ENCODE measurements at regions not wholly inside any gene's neighbourhood (a gene's known extent, or its start where the extent isn't known, plus 50 kb on each side); places are given as distances from the start of the nearest gene placed in this dataset.
"Not testable (repeated sequence)": the region's sequence is repeated elsewhere in the genome, so short reads cannot be mapped to it uniquely, and the experiment has no call there.

DNA sequence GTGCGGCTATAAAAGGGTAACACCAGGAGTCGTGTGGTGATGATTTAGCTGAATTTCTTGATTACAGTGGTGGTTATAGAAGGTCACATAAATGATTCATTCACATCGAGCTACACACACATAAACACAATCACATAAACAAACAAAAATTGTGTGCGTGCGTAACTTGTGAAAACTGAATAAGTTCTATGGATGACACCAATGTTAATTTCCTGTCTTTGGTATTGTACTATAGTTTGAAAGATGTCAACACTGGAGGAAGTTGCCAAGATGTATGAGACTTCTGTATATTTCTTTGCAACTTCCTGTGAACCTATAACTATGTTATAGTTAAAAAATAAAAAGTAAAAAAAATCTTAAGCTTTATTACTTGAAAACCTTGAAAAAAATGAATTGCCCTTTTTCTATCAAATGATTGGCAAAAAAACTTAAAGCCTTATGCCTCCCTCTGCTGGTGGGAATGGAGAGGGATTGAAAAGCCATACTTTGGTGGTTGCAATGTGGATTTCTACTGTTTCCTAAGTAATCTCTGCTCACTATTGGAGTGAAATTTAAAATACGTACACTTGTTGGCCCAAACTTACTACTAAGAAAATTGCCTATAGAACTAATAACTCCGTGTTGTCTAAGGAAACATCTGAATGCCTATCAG lies 227.7 kb downstream of the RPIA start:
- Histone ChIP-seq H3K27me3 (replicated peaks; ENCODE audit: control insufficient read depth, insufficient read depth, low read length) (no peaks in the 10 kb centered on the region), H3K36me3 (ENCODE audit: control insufficient read depth, insufficient read depth, low read length) (no peaks in the 10 kb centered on the region), H3K4me3 (replicated peaks; ENCODE audit: low read depth, low read length) (no peak overlapping the region)
- TF ChIP-seq, protein P1, sequence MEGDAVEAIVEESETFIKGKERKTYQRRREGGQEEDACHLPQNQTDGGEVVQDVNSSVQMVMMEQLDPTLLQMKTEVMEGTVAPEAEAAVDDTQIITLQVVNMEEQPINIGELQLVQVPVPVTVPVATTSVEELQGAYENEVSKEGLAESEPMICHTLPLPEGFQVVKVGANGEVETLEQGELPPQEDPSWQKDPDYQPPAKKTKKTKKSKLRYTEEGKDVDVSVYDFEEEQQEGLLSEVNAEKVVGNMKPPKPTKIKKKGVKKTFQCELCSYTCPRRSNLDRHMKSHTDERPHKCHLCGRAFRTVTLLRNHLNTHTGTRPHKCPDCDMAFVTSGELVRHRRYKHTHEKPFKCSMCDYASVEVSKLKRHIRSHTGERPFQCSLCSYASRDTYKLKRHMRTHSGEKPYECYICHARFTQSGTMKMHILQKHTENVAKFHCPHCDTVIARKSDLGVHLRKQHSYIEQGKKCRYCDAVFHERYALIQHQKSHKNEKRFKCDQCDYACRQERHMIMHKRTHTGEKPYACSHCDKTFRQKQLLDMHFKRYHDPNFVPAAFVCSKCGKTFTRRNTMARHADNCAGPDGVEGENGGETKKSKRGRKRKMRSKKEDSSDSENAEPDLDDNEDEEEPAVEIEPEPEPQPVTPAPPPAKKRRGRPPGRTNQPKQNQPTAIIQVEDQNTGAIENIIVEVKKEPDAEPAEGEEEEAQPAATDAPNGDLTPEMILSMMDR (IDR thresholded peaks at IDR 0.05; ENCODE audit: insufficient read depth, low read length, poor library complexity, severe bottlenecking), result no peak
- no peak for DNase-seq (ENCODE audit: extremely low read depth, insufficient read length)

DNA sequence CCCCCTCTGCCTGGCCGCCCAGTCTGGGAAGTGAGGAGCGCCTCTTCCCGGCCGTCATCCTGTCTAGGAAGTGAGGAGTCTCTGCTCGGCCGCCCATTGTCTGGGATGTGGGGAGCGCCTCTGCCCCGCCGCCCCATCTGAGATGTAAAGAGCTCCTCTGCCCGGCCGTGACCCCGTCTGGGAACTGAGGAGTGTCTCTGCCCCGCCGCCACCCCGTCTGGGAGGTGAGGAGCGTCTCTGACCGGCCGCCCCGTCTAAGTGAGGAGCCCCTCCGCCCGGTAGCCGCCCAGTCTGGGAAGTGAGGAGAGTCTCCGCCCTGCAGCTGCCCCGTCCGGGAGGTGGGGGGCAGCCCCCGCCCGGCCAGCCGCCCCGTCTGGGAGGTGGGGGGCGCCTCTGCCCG lies 228.9 kb downstream of the RPIA start:
- not testable (repeated sequence) for H3K4me3 ChIP-seq (replicated peaks; ENCODE audit: low read depth, low read length); H3K27me3 ChIP-seq (replicated peaks; ENCODE audit: control insufficient read depth, insufficient read depth, low read length); DNase-seq (ENCODE audit: extremely low read depth, insufficient read length); H3K36me3 ChIP-seq (ENCODE audit: control insufficient read depth, insufficient read depth, low read length)

DNA sequence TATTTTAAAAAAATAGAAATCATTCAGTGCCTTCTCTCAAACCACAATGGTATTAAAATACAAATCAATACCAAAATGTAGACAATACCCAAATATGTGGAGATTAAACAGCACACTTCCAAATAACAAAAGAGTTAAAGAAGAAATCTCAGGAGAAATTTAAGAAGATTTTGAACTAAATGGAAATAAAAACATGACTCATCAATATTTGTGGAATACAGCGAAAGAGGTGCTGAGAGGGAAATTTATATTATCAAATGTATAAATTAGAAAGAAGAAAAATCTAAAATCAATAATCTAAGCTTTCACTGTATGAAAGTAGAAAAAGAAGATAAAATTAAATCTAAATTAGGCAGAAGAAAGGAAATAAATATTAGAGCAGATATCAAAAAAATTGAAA lies 233.1 kb downstream of the RPIA start:
- no peaks in the 10 kb centered on the region for H3K36me3 ChIP-seq (ENCODE audit: control insufficient read depth, insufficient read depth, low read length)
- DNase-seq (ENCODE audit: extremely low read depth, insufficient read length), result no peak
- H3K4me3 ChIP-seq (replicated peaks; ENCODE audit: low read depth, low read length), result no peak overlapping the region
- no peaks in the 10 kb centered on the region for H3K27me3 ChIP-seq (replicated peaks; ENCODE audit: control insufficient read depth, insufficient read depth, low read length)
- TF ChIP-seq, protein P1 (IDR thresholded peaks at IDR 0.05; ENCODE audit: insufficient read depth, low read length, poor library complexity, severe bottlenecking), result no peak

DNA sequence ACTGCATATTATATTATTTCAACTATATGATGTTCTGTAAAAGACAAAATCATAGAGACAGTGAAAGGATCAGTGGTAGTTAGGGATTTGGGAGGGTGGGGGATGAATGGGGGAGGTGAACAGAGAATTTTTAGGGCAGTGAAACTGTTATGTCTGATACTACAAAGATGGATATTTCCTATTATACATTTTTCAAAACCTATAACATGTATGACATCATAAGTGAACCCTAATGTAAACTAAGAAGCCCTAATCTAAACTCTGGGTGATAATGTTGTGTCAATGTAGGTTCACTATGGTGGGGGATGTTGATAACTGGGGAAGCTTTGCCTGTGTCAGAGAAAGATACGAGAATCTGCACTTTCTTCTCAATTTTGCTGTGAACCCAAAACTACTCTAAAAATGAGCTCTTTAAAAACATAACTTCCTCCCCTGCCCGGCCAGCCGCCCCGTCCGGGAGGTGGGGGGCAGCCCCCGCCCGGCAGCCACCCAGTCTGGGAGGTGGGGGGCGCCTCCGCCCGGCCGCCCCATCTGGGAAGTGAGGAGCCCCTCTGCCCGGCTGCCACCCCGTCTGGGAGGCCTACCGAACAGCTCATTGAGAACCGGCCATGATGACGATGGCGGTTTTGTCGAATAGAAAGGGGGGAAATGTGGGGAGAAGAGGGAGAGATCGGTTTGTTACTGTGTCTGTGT lies 234.4 kb downstream of the RPIA start:
- no peak overlapping the region for H3K4me3 ChIP-seq (replicated peaks; ENCODE audit: low read depth, low read length)
- no peak for DNase-seq (ENCODE audit: extremely low read depth, insufficient read length)
- H3K36me3 ChIP-seq (ENCODE audit: control insufficient read depth, insufficient read depth, low read length), result no peaks in the 10 kb centered on the region
- TF ChIP-seq, protein P1 (IDR thresholded peaks at IDR 0.05; ENCODE audit: insufficient read depth, low read length, poor library complexity, severe bottlenecking), result no peak
- no peaks in the 10 kb centered on the region for H3K27me3 ChIP-seq (replicated peaks; ENCODE audit: control insufficient read depth, insufficient read depth, low read length)

DNA sequence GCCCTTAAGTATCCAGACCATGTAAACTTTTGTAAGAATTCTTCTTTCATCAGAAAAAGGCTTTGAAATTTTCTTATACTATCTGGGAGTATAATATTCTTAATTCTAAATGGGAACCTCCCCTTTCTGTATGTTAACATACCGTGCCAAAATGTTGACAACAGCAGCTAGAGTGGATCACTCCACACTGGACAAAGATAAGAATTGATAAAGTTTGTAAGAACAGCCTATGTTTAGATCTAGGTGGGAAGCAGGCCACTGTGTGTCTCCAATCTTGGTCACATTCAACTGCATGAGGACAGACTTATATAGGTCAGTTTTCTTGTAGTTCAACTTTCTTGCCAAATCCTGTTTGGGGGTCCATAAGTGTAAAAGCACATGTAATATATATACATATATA lies 235.7 kb downstream of the RPIA start:
- Histone ChIP-seq H3K27me3 (replicated peaks; ENCODE audit: control insufficient read depth, insufficient read depth, low read length) (no peaks in the 10 kb centered on the region), H3K36me3 (ENCODE audit: control insufficient read depth, insufficient read depth, low read length) (no peaks in the 10 kb centered on the region), H3K4me3 (replicated peaks; ENCODE audit: low read depth, low read length) (no peak overlapping the region)
- DNase-seq (ENCODE audit: extremely low read depth, insufficient read length), result no peak
- TF ChIP-seq, protein P1 (IDR thresholded peaks at IDR 0.05; ENCODE audit: insufficient read depth, low read length, poor library complexity, severe bottlenecking), result no peak

DNA sequence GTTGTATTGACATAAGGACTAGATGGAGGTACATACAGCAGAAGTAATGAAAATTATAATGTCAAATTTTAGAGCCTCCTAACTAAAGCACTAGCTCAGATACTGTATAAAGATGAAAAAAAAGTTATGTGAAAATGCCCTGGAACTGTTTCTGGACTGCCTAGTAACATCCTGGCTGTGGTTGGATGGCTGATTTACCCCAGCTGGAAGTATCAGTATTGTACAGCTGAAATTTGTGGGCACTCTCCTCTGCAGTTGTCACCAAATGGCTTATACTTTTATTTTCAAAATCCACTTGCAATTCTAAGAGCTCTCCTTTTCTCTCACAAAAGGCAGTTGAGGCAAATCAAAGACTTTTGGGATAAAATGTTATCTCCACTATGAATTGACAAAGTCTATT lies 239.2 kb downstream of the RPIA start:
- DNase-seq (ENCODE audit: extremely low read depth, insufficient read length), result no peak
- Histone ChIP-seq H3K27me3 (replicated peaks; ENCODE audit: control insufficient read depth, insufficient read depth, low read length) (no peaks in the 10 kb centered on the region), H3K36me3 (ENCODE audit: control insufficient read depth, insufficient read depth, low read length) (no peaks in the 10 kb centered on the region), H3K4me3 (replicated peaks; ENCODE audit: low read depth, low read length) (no peak overlapping the region)
- TF ChIP-seq, protein P1 (IDR thresholded peaks at IDR 0.05; ENCODE audit: insufficient read depth, low read length, poor library complexity, severe bottlenecking), result no peak
